GM21825 (cell line): ENCODE measurements at regions not wholly inside any gene's neighbourhood (a gene's known extent, or its start where the extent isn't known, plus 50 kb on each side); places are given as distances from the start of the nearest gene placed in this dataset.
"Not testable (repeated sequence)": the region's sequence is repeated elsewhere in the genome, so short reads cannot be mapped to it uniquely, and the experiment has no call there.

Experiments used
- ATAC-seq: cut with Tn5 transposase; IDR thresholded peaks from one replicate; pipeline ENCODE4 v1.9.1; 2021; ENCODE audit warnings: mild to moderate bottlenecking, moderate library complexity; ENCODE audit not compliant: unreplicated experiment

DNA sequence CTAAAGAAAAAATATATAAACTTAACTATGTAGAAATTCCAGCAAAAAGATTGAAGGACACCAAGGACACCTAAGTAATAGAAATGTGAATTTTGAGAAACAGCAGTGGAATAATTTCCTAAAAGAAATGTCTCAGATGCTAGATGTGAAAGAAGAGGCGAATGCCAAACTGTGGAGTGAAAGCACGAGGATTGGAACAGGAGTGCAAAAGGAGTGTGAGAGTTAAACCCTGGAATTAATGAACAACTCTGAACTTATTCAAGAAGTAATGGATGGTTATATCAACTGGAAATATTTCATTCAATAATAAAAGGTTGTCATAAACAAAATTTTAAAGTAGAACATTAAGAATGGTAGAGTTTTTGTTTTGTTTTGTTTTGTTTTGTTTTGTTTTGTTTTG is 78.5 kb upstream of the SGIP1 start:
- no peak for ATAC-seq

DNA sequence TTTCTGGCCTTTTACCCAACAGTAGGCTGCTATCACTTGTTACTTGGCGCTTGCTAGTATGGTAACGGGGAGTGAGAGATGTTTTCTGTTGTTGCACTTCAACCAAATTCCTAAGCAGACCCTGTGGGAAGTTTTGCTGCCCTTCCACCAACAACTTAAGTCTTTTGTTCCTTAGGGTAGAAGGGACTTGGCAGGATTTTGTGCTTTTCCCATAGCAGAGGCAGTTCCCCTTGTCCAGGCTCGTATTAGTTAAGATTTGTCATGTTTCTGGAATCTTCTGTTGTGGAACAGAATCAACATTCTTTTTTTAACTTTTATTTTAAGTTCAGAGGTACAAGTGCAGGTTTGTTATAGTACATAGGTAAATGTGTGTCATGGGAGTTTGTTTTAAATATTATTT is 73.2 kb upstream of the SGIP1 start:
- ATAC-seq: no peak

DNA sequence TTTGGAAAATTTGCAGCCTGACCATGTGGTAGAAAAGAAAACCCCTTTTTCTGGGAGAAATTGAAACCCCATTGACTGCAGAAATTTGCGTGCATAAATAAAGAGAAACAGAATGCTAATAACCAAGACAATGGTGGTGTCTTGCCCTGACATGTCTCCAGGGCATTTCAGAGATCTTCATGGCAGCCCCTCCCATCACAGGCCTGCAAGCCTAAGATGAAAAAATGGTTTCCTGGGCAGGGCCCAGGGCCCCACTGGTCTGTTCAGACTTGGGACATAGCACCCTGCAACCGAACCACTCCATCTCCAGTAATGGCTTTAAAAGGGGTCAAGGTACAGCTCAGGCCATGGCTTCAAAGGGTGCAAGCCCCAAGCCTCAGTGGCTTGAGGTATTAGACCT is 71.6 kb upstream of the SGIP1 start:
- ATAC-seq: no peak

DNA sequence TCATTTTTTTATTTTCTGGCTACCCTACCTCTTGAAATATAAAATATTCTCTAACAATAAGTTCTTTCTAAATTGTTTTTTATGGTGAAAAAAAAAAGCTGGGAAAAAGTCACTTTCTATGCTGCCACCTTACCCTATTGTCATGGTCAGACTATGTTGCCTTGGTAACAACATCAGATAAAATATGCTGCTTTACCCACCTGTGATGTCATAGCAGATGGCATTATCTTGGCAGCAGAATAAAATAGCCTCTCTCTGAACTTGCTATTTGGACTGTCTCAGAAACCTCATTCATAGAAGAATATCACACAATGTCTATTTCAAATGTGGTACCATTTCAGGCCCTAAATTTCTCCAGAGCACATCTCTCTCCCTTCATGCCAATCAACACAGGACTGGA is 69.6 kb upstream of the SGIP1 start:
- ATAC-seq: no peak

DNA sequence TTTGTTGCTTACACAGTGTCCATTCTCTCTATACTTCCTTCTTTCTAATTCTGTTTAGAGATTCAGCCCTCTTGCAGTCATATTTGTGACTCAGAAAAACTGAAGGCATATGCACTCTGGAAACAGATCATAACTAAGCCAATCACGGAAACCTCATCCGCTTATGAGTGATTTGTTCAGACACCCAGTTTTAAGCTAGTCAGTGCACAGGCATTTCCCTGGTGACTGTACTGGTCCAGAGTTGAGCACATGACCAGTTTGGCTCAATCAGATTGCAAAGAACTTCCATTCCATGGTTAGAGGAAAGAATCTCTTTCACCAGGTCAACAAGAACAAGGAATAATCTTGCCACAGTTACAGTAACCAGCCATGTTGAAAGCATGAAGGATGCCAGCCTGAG is 69.2 kb upstream of the SGIP1 start:
- ATAC-seq: no peak

DNA sequence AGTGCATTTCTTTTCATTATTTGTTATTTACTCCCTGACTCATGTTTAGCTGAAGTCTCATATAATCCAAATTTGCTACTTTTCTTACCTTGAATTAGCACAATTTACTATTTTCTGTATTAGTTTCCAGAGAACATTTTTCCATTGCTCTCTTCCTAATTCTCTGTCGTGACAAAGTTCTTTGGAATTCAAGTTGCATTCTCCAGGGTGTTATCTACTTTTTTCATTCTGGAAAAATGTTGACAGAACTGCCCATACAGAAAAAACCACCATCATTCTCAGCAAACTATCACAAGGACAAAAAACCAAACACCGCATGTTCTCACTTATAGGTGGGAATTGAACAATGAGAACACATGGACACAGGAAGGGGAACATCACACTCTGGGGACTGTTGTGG is 67.3 kb upstream of the SGIP1 start:
- ATAC-seq: not testable (repeated sequence)

DNA sequence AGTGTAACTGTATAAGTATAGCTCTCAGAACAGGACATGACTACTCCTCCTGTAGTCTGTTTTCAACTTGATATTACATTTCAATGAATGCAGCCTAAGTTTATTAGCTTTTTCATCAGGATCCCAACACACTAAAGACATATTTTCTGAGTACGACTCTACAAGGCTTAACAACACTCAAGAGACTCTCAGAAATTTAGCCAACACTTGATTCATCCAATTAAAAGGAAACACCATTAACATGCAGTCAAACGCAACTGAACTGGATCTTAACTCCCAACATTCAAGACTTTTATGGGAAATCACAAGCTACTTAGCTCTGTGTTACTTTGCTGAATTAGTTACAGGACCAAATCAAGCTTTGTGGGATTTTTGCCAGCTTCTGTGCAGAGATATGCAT is 65.2 kb upstream of the SGIP1 start:
- ATAC-seq: no peak

DNA sequence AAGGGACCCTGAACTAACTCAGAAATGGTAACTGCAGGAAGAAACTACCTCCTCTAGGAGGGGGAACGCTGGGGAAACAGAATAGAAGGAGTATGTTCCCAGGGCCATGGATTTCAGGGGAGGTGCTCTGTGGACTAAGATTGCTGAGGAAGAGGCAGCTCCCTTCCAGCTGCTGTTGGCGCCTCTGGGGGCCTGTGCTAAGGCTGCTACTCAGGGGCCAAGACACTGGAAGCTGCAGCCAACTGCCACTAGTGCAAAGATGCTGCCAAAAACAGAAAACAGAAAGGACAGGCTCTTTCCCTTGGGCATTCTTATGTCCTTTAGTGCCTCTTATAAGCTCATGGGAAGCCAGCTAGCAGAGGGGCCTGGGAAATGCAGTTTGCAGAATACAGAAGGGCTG is 58.0 kb upstream of the SGIP1 start:
- ATAC-seq: no peak

DNA sequence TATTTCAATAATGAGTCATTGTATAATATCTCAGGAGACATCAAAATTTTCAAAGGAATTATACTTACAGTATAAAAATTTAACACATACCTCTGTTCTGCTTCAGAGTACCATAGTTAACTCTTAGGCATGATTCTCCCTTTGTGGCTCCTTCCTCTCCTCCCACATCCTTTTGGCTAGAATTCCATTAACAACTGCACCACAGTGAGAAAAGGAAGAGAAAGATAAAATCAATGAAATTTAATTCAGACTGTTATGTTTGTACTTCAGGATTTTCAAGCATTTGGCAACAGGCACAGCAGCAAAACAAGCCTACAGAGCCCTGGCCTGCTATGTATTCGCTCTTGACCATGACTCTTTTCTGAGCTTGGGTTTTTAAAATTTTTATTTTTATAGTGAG is 57.2 kb upstream of the SGIP1 start:
- ATAC-seq: no peak

DNA sequence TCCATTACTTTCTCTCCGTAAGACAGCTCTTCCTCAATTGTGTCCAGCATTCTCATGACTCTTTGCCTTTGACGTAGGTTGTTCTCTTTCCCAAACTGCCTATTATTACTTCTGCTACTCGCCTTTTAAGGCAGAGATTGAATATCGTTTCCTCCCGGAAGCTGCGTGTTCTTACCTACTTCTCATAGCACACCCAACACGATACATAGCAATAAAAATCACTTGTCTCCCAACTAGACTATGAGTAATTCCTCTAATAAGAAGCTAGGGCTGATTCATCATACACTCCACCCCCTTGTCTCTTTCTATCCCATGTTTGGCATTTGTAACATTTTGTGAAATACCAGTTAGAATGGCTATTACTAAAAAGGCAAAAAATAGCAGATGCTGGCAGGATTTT is 55.8 kb upstream of the SGIP1 start:
- no peak for ATAC-seq

DNA sequence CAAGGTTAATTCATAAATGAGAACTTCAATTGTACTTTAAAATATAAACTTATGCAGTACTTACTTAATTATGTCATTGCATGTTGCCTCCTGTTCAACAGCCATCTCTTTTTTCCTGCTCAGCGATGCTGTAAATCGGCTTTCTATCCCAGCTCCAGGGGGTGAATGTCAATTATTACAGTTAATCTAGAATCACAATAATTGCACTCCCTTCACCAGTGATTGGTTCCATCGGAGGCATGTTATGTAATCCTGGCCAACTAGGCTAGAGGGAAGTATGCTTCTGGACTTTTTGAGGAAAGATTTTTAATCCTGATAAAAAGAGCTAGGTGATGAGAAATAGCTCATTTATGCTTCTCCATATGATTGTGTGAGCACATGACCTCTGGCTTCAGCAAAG is 53.8 kb upstream of the SGIP1 start:
- ATAC-seq: no peak

DNA sequence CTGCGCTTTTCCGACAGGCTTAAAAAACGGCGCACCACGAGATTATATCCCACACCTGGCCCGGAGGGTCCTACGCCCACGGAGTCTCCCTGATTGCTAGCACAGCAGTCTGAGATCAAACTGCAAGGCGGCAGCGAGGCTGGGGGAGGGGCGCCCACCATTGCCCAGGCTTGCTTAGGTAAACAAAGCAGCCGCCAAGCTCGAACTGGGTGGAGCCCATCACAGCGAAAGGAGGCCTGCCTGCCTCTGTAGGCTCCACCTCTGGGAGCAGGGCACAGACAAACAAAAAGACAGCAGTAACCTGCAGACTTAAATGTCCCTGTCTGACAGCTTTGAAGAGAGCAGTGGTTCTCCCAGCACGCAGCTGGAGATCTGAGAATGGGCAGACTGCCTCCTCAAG is 52.7 kb upstream of the SGIP1 start:
- not testable (repeated sequence) for ATAC-seq
